WTC11 (cell line): ENCODE measurements at regions not wholly inside any gene's neighbourhood (a gene's known extent, or its start where the extent isn't known, plus 50 kb on each side); places are given as distances from the start of the nearest gene placed in this dataset.

ENCODE experiments used
- ATAC-seq: fragments of 200-7000 bp; cut with Tn5 transposase; 2 replicates; pipeline ENCODE4 v1.10.0; 2021; ENCODE audit warnings: mild to moderate bottlenecking, moderate library complexity
- CTCF ChIA-PET: fragments of 300-600 bp; sonication (Branson Sonifier 250); formaldehyde crosslinking; loops from one replicate; lab custom pipeline; 2021; ENCODE audit warnings: antibody characterized with exemption; lab: Charles Lee
- POLR2A ChIA-PET: fragments of 350-600 bp; sonication (Branson Sonifier 250); formaldehyde crosslinking; loops from one replicate; lab custom pipeline; 2021; ENCODE audit warnings: antibody characterized with exemption; lab: Charles Lee
- DNase-seq: peaks from one replicate; pipeline ENCODE4 v3.0.0; 2021; ENCODE audit warnings: low spot score
- H3K27ac Mint-ChIP-seq: 2 replicates; pipeline ENCODE4 v1.8.0; 2021; ENCODE audit warnings: mixed read lengths
- H3K27me3 Mint-ChIP-seq: 2 replicates; pipeline ENCODE4 v1.8.0; 2021; ENCODE audit warnings: low read depth, mild to moderate bottlenecking, moderate library complexity, mixed read lengths
- H3K36me3 Mint-ChIP-seq: 2 replicates; pipeline ENCODE4 v1.8.0; 2021; ENCODE audit warnings: mixed read lengths
- H3K4me1 Mint-ChIP-seq: 2 replicates; pipeline ENCODE4 v1.8.0; 2022; ENCODE audit warnings: mixed read lengths
- H3K4me3 Mint-ChIP-seq: 2 replicates; pipeline ENCODE4 v1.8.0; 2021; ENCODE audit warnings: mild to moderate bottlenecking, moderate library complexity, mixed read lengths
- H3K9me3 Mint-ChIP-seq: 2 replicates; pipeline ENCODE4 v1.8.0; 2021; ENCODE audit warnings: mixed read lengths
- ATF2 ChIP-seq: sonication (generic); formaldehyde crosslinking; IDR thresholded peaks from 2 replicates; pipeline ENCODE4 v1.8.1; 2022; ENCODE audit warnings: low read depth, missing genetic modification reagents, borderline replicate concordance
- ATF3 ChIP-seq: sonication (generic); formaldehyde crosslinking; conservative IDR thresholded peaks from 2 replicates; pipeline ENCODE4 v1.8.1; 2022; ENCODE audit warnings: mild to moderate bottlenecking, missing genetic modification reagents
- CBFB ChIP-seq: sonication (generic); formaldehyde crosslinking; IDR thresholded peaks from 2 replicates; pipeline ENCODE4 v1.8.1; 2022; ENCODE audit warnings: mild to moderate bottlenecking, low read depth, missing genetic modification reagents
- CREB1 ChIP-seq: sonication (generic); formaldehyde crosslinking; IDR thresholded peaks from 2 replicates; pipeline ENCODE4 v1.8.0; 2023; ENCODE audit warnings: mild to moderate bottlenecking, missing genetic modification reagents
- E2F5 ChIP-seq: sonication (generic); formaldehyde crosslinking; IDR thresholded peaks from 2 replicates; pipeline ENCODE4 v1.8.1; 2022; ENCODE audit warnings: mild to moderate bottlenecking, moderate library complexity, missing genetic modification reagents
- ERG ChIP-seq: fragments of 250-450 bp; sonication (Bioruptor Pico); IDR thresholded peaks from 2 replicates; pipeline ENCODE4 v1.8.0; 2021; ENCODE audit warnings: mild to moderate bottlenecking
- FOXP1 ChIP-seq: sonication (generic); formaldehyde crosslinking; IDR thresholded peaks from 2 replicates; pipeline ENCODE4 v1.8.0; 2022; ENCODE audit warnings: missing genetic modification reagents, mild to moderate bottlenecking, moderate library complexity, borderline replicate concordance
- FOXP4 ChIP-seq: sonication (generic); formaldehyde crosslinking; IDR thresholded peaks from 2 replicates; pipeline ENCODE4 v1.8.0; 2022; ENCODE audit warnings: mild to moderate bottlenecking, missing genetic modification reagents
- HMGA2 ChIP-seq: fragments of 250-450 bp; sonication (Bioruptor Pico); IDR thresholded peaks from 2 replicates; pipeline ENCODE4 v1.4.0; 2021; ENCODE audit warnings: mild to moderate bottlenecking, moderate library complexity
- HMGXB4 ChIP-seq: sonication (generic); formaldehyde crosslinking; IDR thresholded peaks from 2 replicates; pipeline ENCODE4 v1.8.1; 2023; ENCODE audit warnings: mild to moderate bottlenecking, moderate library complexity, missing genetic modification reagents
- IRF2 ChIP-seq: sonication (generic); formaldehyde crosslinking; IDR thresholded peaks from 2 replicates; pipeline ENCODE4 v1.8.0; 2022; ENCODE audit warnings: low read depth, missing genetic modification reagents, borderline replicate concordance
- JUN ChIP-seq: sonication (generic); formaldehyde crosslinking; IDR thresholded peaks from 2 replicates; pipeline ENCODE4 v1.8.0; 2023; ENCODE audit warnings: mild to moderate bottlenecking, missing genetic modification reagents
- MAX ChIP-seq: sonication (generic); formaldehyde crosslinking; IDR thresholded peaks from 2 replicates; pipeline ENCODE4 v1.8.0; 2022; ENCODE audit warnings: mild to moderate bottlenecking, missing genetic modification reagents
- NFE2L1 ChIP-seq: sonication (generic); formaldehyde crosslinking; IDR thresholded peaks from 2 replicates; pipeline ENCODE4 v1.8.1; 2023; ENCODE audit warnings: missing genetic modification reagents
- NR2C2 ChIP-seq: sonication (generic); formaldehyde crosslinking; IDR thresholded peaks from 2 replicates; pipeline ENCODE4 v1.8.0; 2022; ENCODE audit warnings: mild to moderate bottlenecking, missing genetic modification reagents
- NR3C1 ChIP-seq: sonication (generic); formaldehyde crosslinking; conservative IDR thresholded peaks from 2 replicates; pipeline ENCODE4 v1.8.1; 2023; ENCODE audit warnings: low read depth, mild to moderate bottlenecking, missing genetic modification reagents
- SOX15 ChIP-seq: fragments of 250-450 bp; sonication (Bioruptor Pico); IDR thresholded peaks from 2 replicates; pipeline ENCODE4 v1.9.0; 2021; ENCODE audit warnings: mild to moderate bottlenecking
- USF1 ChIP-seq: sonication (generic); formaldehyde crosslinking; IDR thresholded peaks from 2 replicates; pipeline ENCODE4 v1.8.0; 2022; ENCODE audit warnings: mild to moderate bottlenecking, missing genetic modification reagents
- ZNF121 ChIP-seq: sonication (generic); formaldehyde crosslinking; IDR thresholded peaks from 2 replicates; pipeline ENCODE4 v1.8.0; 2023; ENCODE audit warnings: missing genetic modification reagents
- ZNF232 ChIP-seq: sonication (generic); formaldehyde crosslinking; IDR thresholded peaks from 2 replicates; pipeline ENCODE4 v1.8.0; 2022; ENCODE audit warnings: mild to moderate bottlenecking, missing genetic modification reagents
- ZNF396 ChIP-seq: fragments of 250-450 bp; sonication (Bioruptor Pico); IDR thresholded peaks from 2 replicates; pipeline ENCODE4 v1.8.0; 2021; ENCODE audit warnings: mild to moderate bottlenecking, moderate library complexity, borderline replicate concordance
- ZNF512 ChIP-seq: sonication (generic); formaldehyde crosslinking; IDR thresholded peaks from 2 replicates; pipeline ENCODE4 v1.8.1; 2022; ENCODE audit warnings: missing genetic modification reagents, borderline replicate concordance

GRCh38 chr7:156384706-156385105 is 255.9 kb upstream of the RNF32 start:
- no peak overlapping the region for H3K4me3 Mint-ChIP-seq
- DNase-seq: no peak
- peaks cover 26% of the 10 kb centered on the region for H3K9me3 Mint-ChIP-seq
- peaks cover 8% of the 10 kb centered on the region for H3K4me1 Mint-ChIP-seq
- no peak for ATAC-seq
- ChIA-PET CTCF (no interaction called here), POLR2A (no interaction called here)
- peaks cover 3% of the 10 kb centered on the region; the same call in 1 of the 2 replicates for H3K27me3 Mint-ChIP-seq
- H3K36me3 Mint-ChIP-seq: peaks cover 10% of the 10 kb centered on the region
- H3K27ac Mint-ChIP-seq: no peak overlapping the region
- TF ChIP-seq ZNF121 (CRISPR knock-in tag) (no peak), NR2C2 (CRISPR knock-in tag) (no peak), SOX15 (CRISPR knock-in tag) (no peak), JUN (CRISPR knock-in tag) (no peak), ATF3 (no peak), USF1 (CRISPR knock-in tag) (no peak), CREB1 (CRISPR knock-in tag) (no peak), ZNF232 (CRISPR knock-in tag) (no peak), ZNF396 (CRISPR knock-in tag) (no peak), FOXP1 (no peak), IRF2 (CRISPR knock-in tag) (no peak), MAX (CRISPR knock-in tag) (no peak), HMGA2 (no peak), FOXP4 (CRISPR knock-in tag) (no peak), HMGXB4 (CRISPR knock-in tag) (no peak), NFE2L1 (CRISPR knock-in tag) (no peak), E2F5 (no peak), NR3C1 (no peak), CBFB (CRISPR knock-in tag) (no peak), ATF2 (no peak)
- TF ChIP-seq, all 79 proteins: peak for 0

- Mint-ChIP-seq H3K36me3 (peaks cover 13% of the 10 kb centered on the region), H3K4me3 (no peak overlapping the region), H3K27me3 (peaks cover 3% of the 10 kb centered on the region; the same call in 1 of the 2 replicates), H3K9me3 (peaks cover 27% of the 10 kb centered on the region), H3K4me1 (peaks cover 8% of the 10 kb centered on the region), H3K27ac (no peak overlapping the region)
- ATAC-seq (no peak), DNase-seq (no peak)
- TF ChIP-seq NR3C1 (no peak), SOX15 (CRISPR knock-in tag) (no peak), JUN (CRISPR knock-in tag) (no peak), ZNF512 (CRISPR knock-in tag) (no peak), ERG (no peak), E2F5 (no peak)
- POLR2A ChIA-PET: no interaction called here
- CTCF ChIA-PET: no interaction called here
Measured at GRCh38 chr7:156383526-156383925, 257.0 kb upstream of the RNF32 start.
